Stomach (tissue), 8 donors: ENCODE measurements at regions not wholly inside any gene's neighbourhood (a gene's known extent, or its start where the extent isn't known, plus 50 kb on each side); places are given as distances from the start of the nearest gene placed in this dataset.

Experiments used
- DNase-seq, 2 donors: peaks; one replicate each; pipeline versions ENCODE4 v3.0.0 to v3.0.0-alpha.2; 2013 to 2019
- H3K27ac ChIP-seq, 5 donors: fragments of 200-600 bp in 4 of 5; sonication (generic) in 4 of 5; one replicate each; pipeline ENCODE4 v1.5.1; 2013 to 2019; ENCODE audit warnings: mild to moderate bottlenecking in 1 of 5, moderate library complexity in 1 of 5
- H3K27me3 ChIP-seq, 3 donors: fragments of 200-600 bp; sonication (generic); one replicate each; pipeline ENCODE4 v1.5.1; 2017 to 2019; ENCODE audit warnings: mixed run types in 1 of 3
- H3K36me3 ChIP-seq, 4 donors: fragments of 200-600 bp; sonication (generic); 1 replicate in 3 of 4; 2 replicates in 1 of 4; pipeline ENCODE4 v1.5.1; 2016 to 2019
- H3K4me1 ChIP-seq, 4 donors: fragments of 200-600 bp; sonication (generic); one replicate each; pipeline ENCODE4 v1.5.1; 2016 to 2019
- H3K4me3 ChIP-seq, 4 donors: fragments of 200-600 bp; sonication (generic) in 3 of 4; one replicate each; pipeline ENCODE4 v1.5.1; 2016 to 2019; ENCODE audit warnings: mild to moderate bottlenecking in 1 of 4
- H3K9me3 ChIP-seq, 4 donors: fragments of 200-600 bp; sonication (generic); one replicate each; pipeline ENCODE4 v1.5.1; 2016 to 2019
- EP300 ChIP-seq: sonication (generic); formaldehyde crosslinking; IDR thresholded peaks from one replicate; pipeline ENCODE4 v1.6.1; 2017; ENCODE audit warnings: antibody characterized with exemption
- POLR2A ChIP-seq, 4 donors: fragments of 450-650 bp; IDR thresholded peaks; one replicate each; pipeline ENCODE4 v1.6.1; 2016; ENCODE audit warnings: antibody characterized with exemption in 4 of 4, control low read depth in 2 of 4, mild to moderate bottlenecking in 1 of 4, moderate library complexity in 1 of 4
- POLR2AphosphoS5 ChIP-seq, 3 donors: sonication (generic); formaldehyde crosslinking; IDR thresholded peaks; one replicate each; pipeline ENCODE4 v1.6.1; 2016; ENCODE audit warnings: antibody characterized with exemption in 3 of 3
- WGBS, 5 donors: extraction: QIAGEN DNeasy Blood & Tissue Kit in 3 of 5; methylation state at CpG; one replicate each; pipeline versions ENCODE4 v1.1.5 to v1.1.7; 2013 to 2018; 5-methylcytosine and 5-hydroxymethylcytosine counted together
- intact Hi-C: fragments of 100-400 bp; cut with DNase I; formaldehyde crosslinking; loops from one replicate; pipeline ENCODE4 v1.15.1; 2023; ENCODE audit warnings: low total_unique reads
- TF ChIP-seq, protein P1 (sequence below), 7 experiments: fragments of 450-650 bp in 4 of 7; fragments of 200-600 bp in 3 of 7; sonication (generic) in 3 of 7; IDR thresholded peaks; one replicate each; pipeline ENCODE4 v1.5.1; 2016 to 2019; ENCODE audit warnings: antibody characterized with exemption in 7 of 7, control low read depth in 2 of 7, mild to moderate bottlenecking in 1 of 7
- donor health status: healthy with polysubstance abuse.
- donor health status: Bipolar disorder and iron deficiency.
- donor health status: healthy.

DNA sequence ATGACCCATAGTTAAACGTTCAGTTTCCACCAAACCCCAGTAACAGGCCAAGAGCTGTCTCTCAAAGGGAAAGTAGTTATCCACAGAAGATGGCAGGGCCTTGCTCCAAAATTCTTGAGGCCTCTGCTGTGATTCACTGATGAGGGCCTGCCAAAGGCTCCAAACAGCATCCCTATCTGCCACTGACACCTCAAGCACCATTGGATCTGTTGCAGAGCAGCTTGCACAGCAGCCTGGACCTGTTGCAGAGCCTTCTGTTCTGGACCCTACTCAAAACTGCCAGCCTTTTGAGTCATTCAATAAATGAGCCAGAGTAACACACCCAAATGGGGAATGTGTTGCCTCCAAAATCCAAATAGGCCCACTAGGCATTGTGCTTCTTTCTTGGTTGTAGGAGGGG, 741.5 kb upstream of the RGMB start:
- DNase-seq, result no peak
- Histone ChIP-seq H3K27ac (no peak overlapping the region), H3K9me3 (no peaks in the 10 kb centered on the region), H3K36me3 (no peaks in the 10 kb centered on the region), H3K4me1 (no peaks in the 10 kb centered on the region), H3K4me3 (no peak overlapping the region), H3K27me3 (no peaks in the 10 kb centered on the region)
- TF ChIP-seq EP300 (no peak), POLR2AphosphoS5 (IDR thresholded peaks at IDR 0.05) (no peak)
- TF ChIP-seq, protein P1, sequence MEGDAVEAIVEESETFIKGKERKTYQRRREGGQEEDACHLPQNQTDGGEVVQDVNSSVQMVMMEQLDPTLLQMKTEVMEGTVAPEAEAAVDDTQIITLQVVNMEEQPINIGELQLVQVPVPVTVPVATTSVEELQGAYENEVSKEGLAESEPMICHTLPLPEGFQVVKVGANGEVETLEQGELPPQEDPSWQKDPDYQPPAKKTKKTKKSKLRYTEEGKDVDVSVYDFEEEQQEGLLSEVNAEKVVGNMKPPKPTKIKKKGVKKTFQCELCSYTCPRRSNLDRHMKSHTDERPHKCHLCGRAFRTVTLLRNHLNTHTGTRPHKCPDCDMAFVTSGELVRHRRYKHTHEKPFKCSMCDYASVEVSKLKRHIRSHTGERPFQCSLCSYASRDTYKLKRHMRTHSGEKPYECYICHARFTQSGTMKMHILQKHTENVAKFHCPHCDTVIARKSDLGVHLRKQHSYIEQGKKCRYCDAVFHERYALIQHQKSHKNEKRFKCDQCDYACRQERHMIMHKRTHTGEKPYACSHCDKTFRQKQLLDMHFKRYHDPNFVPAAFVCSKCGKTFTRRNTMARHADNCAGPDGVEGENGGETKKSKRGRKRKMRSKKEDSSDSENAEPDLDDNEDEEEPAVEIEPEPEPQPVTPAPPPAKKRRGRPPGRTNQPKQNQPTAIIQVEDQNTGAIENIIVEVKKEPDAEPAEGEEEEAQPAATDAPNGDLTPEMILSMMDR (IDR thresholded peaks at IDR 0.05), result no peak
- WGBS, 5 donors, result 55 to 80% (median 73%) methylated on average over 1 of the region's 1 CpG; no CpG with 5 or more reads in 1 of the 5 donors
- intact Hi-C loops, result no loop called here

DNA sequence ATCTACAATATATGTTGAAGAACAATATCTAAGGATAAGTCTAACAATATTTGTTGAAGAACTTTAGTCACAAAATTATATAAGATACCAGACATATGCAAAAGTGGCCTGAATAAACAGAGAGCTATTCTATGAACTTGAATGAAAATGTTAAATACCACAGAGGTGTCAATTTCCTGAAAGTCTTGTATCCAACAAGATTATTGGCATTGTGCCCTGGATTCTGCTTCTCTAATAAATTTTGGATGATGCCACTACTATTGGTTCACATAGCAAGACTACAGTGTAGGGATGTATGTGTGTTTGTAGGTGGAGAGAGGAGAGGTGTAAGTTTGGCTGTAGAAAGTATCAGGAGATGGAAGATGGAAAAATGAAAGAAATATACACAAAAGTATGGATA, 731.8 kb upstream of the RGMB start:
- H3K27ac ChIP-seq, result no peak overlapping the region
- no peak for DNase-seq
- H3K4me1 ChIP-seq, result no peaks in the 10 kb centered on the region
- intact Hi-C loops, result no loop called here
- H3K9me3 ChIP-seq, result no peaks in the 10 kb centered on the region
- H3K36me3 ChIP-seq, result no peaks in the 10 kb centered on the region
- H3K4me3 ChIP-seq, result no peak overlapping the region
- TF ChIP-seq POLR2AphosphoS5 (IDR thresholded peaks at IDR 0.05) (no peak), POLR2A (IDR thresholded peaks at IDR 0.05) (no peak), EP300 (no peak)
- TF ChIP-seq, protein P1 (IDR thresholded peaks at IDR 0.05), result no peak
- H3K27me3 ChIP-seq, result no peaks in the 10 kb centered on the region

DNA sequence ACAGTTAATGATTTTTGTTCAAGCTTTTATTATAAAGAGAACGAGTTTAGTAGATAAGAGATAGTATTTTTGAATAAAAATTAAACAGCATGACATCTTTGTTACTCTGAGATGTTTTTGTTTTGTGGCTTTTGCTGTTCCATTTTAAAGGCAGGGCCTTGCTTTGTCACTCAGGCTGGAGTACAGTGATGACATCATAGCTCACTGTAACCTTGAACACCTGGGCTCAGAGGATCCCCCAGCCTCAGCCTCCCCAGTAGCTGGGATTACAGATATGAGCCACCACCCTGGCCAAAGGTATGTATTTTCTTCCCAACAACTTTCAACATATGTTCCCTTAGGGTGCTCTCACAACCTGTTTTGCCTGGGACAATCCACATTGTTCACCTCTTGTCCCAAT, 730.9 kb upstream of the RGMB start:
- H3K36me3 ChIP-seq, result no peaks in the 10 kb centered on the region
- H3K27me3 ChIP-seq, result no peaks in the 10 kb centered on the region
- TF ChIP-seq, protein P1 (IDR thresholded peaks at IDR 0.05), result no peak
- no peak for TF ChIP-seq POLR2AphosphoS5 (IDR thresholded peaks at IDR 0.05)
- no peak for TF ChIP-seq EP300
- intact Hi-C loops, result no loop called here
- no peak for DNase-seq
- no peak overlapping the region for H3K27ac ChIP-seq
- no peak overlapping the region for H3K4me3 ChIP-seq
- WGBS, 5 donors, result 45 to 74% (median 56%) methylated on average over 1 of the region's 1 CpG
- H3K9me3 ChIP-seq, result no peaks in the 10 kb centered on the region
- no peaks in the 10 kb centered on the region for H3K4me1 ChIP-seq

DNA sequence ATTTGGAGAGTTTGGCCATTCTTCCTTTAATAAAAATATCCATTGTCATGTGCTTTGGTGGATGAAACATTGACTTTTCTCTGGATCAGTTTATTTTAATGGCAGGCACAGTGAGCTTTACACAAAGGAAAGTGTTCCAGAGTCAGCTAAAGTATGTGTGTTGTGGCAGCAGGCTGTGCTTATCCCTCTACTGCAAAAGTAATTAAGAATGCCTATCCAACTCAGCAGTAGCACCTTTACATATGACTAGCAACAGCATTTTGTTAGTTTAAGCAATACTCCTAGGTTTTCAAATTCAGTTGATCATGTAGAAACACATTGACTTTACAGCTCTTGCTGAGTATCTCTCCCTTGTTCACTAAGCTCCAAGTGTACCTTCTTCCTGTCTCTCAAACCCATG, 730.5 kb upstream of the RGMB start:
- Histone ChIP-seq H3K4me3 (no peak overlapping the region), H3K27ac (no peak overlapping the region), H3K4me1 (no peaks in the 10 kb centered on the region), H3K27me3 (no peaks in the 10 kb centered on the region), H3K9me3 (no peaks in the 10 kb centered on the region), H3K36me3 (no peaks in the 10 kb centered on the region)
- intact Hi-C loops, result no loop called here
- TF ChIP-seq POLR2AphosphoS5 (IDR thresholded peaks at IDR 0.05) (no peak), EP300 (no peak), POLR2A (IDR thresholded peaks at IDR 0.05) (no peak)
- TF ChIP-seq, protein P1 (IDR thresholded peaks at IDR 0.05), result no peak
- DNase-seq, result no peak

DNA sequence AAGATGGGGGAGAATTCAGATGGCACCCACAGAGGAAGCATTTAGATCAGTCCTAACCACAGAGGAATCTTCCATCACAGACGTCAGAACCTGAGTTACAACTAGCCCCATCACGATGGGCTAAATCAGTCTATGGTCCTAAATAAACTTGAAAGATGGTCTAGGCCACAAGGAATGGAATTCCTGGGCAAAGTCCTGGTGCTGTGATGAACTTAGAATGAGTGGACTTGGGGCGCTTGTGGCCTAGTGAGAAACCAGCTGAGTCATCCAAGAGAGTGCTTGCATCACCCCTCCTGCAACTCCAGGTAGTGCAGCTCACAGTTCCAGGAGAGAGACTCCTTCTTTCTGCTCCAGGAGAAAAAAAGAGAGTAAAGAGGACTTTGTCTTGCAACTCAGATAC, 722.9 kb upstream of the RGMB start:
- intact Hi-C loops, result no loop called here
- WGBS, 5 donors, result 92 to 95% (median 93%) methylated on average over 3 of the region's 3 CpGs

More for the DNA sequence above, 722.9 kb upstream of the RGMB start:
- Histone ChIP-seq H3K27ac (no peak overlapping the region), H3K36me3 (no peaks in the 10 kb centered on the region), H3K9me3 (no peaks in the 10 kb centered on the region), H3K27me3 (no peaks in the 10 kb centered on the region), H3K4me1 (peaks cover 0 to 4% (median 0%) of the 10 kb centered on the region in 4 donors), H3K4me3 (no peak overlapping the region)
- TF ChIP-seq, protein P1 (IDR thresholded peaks at IDR 0.05), result no peak
- TF ChIP-seq POLR2A (IDR thresholded peaks at IDR 0.05) (no peak), EP300 (no peak), POLR2AphosphoS5 (IDR thresholded peaks at IDR 0.05) (no peak)
- no peak for DNase-seq
